K562 (cell line): ENCODE measurements at regions not wholly inside any gene's neighbourhood (a gene's known extent, or its start where the extent isn't known, plus 50 kb on each side); places are given as distances from the start of the nearest gene placed in this dataset.

Source experiments
- ATAC-seq: fragments of 200-7000 bp; cut with Tn5 transposase; 3 replicates; pipeline ENCODE4 v1.9.1; 2020; ENCODE audit warnings: moderate library complexity
- BruUV-seq: library from RNA; stranded (reverse); fragments of 400-500 nt; replicated peaks from 2 replicates; lab custom pipeline; 2021; lab: Mats Ljungman, UMichigan
- CTCF ChIA-PET: fragments of 300-600 bp; formaldehyde crosslinking; extraction: SDS; loops from one replicate; lab custom pipeline; 2021; ENCODE audit warnings: low intra/inter-chr PET ratio; lab: Yijun Ruan, JAX
- POLR2A ChIA-PET: fragments of 300-600, 350-650 bp; sonication (Branson Sonifier 250); formaldehyde crosslinking; extraction: SDS; loops from one replicate; lab custom pipeline; 2021; ENCODE audit warnings: antibody characterized with exemption, inconsistent platforms; lab: Yijun Ruan, JAX
- DNase-seq, 4 experiments: peaks; one replicate each; pipeline versions ENCODE4 v3.0.0 to v3.0.0-alpha.2; 2011 to 2018; ENCODE audit warnings: low spot score in 3 of 4, mixed read lengths in 3 of 4; ENCODE audit errors: extremely low read depth in 1 of 4
- FAIRE-seq: peaks from 2 replicates; lab custom pipeline; 2011; peaks lifted over from hg19 to GRCh38; lab: Jason Lieb, UNC
- H2AFZ ChIP-seq: 2 replicates; pipeline ENCODE4 v1.6.0; 2011; ENCODE audit warnings: low read depth, low read length, control low read depth, inconsistent platforms
- H3K27ac ChIP-seq: fragments of 200-600 bp; 3 replicates; pipeline ENCODE4 v1.8.0; 2011; ENCODE audit warnings: low read depth, mild to moderate bottlenecking, control low read depth, inconsistent platforms, low read length, moderate library complexity, mixed read lengths; ENCODE audit errors: extremely low read depth
- H3K27me3 ChIP-seq, 2 experiments: fragments of 300-600 bp in 1 of 2; 2 replicates in 1 of 2; 3 replicates in 1 of 2; pipeline versions ENCODE4 v1.6.0 to v1.8.0; 2011; ENCODE audit warnings: inconsistent platforms in 2 of 2, low read length in 2 of 2, mild to moderate bottlenecking in 1 of 2, mixed read lengths in 1 of 2, moderate library complexity in 1 of 2; ENCODE audit not compliant: control insufficient read depth in 2 of 2, insufficient read depth in 2 of 2
- H3K36me3 ChIP-seq: fragments of 300-600 bp; 3 replicates; pipeline ENCODE4 v1.8.0; 2011; ENCODE audit warnings: mild to moderate bottlenecking, low read length, inconsistent platforms; ENCODE audit not compliant: control insufficient read depth, insufficient read depth
- H3K4me1 ChIP-seq, 2 experiments: fragments of 200-600 bp in 1 of 2; replicated peaks in 1 of 2; 2 replicates in 1 of 2; 3 replicates in 1 of 2; pipeline versions ENCODE4 v1.5.1 to v1.8.0; 2011; ENCODE audit warnings: inconsistent platforms in 2 of 2, low read length in 2 of 2, mild to moderate bottlenecking in 1 of 2, mixed read lengths in 1 of 2, moderate library complexity in 1 of 2; ENCODE audit not compliant: control insufficient read depth in 2 of 2, insufficient read depth in 2 of 2
- H3K4me2 ChIP-seq: 2 replicates; pipeline ENCODE4 v1.6.1; 2011; ENCODE audit warnings: low read length, control low read depth, inconsistent platforms, mixed read lengths; ENCODE audit not compliant: insufficient read depth
- H3K4me3 ChIP-seq: fragments of 200-600 bp; sonication (generic), shearing (Covaris generic); 2 replicates; pipeline ENCODE4 v1.5.1; 2016; ENCODE audit warnings: control low read depth, inconsistent platforms
- H3K79me2 ChIP-seq: fragments of 200-600 bp; 3 replicates; pipeline ENCODE4 v1.8.0; 2011; ENCODE audit warnings: low read length, inconsistent platforms; ENCODE audit not compliant: control insufficient read depth, insufficient read depth
- H3K9ac ChIP-seq, 2 experiments: 2 replicates each; pipeline versions ENCODE4 v1.6.0 to v1.6.1; 2011; ENCODE audit warnings: low read depth in 2 of 2, low read length in 2 of 2, control low read depth in 1 of 2, inconsistent platforms in 1 of 2, mild to moderate bottlenecking in 1 of 2, mixed read lengths in 1 of 2; ENCODE audit not compliant: insufficient read depth in 1 of 2
- H3K9me1 ChIP-seq: one replicate; pipeline ENCODE4 v1.6.0; 2011; ENCODE audit warnings: inconsistent platforms, mild to moderate bottlenecking, low read length, moderate library complexity; ENCODE audit not compliant: control insufficient read depth, insufficient read depth
- H3K9me3 ChIP-seq: replicated peaks from 2 replicates; pipeline ENCODE4 v1.5.1; 2011; ENCODE audit warnings: low read depth, low read length, inconsistent platforms; ENCODE audit not compliant: control insufficient read depth, insufficient read depth
- H4K20me1 ChIP-seq: replicated peaks from 2 replicates; pipeline ENCODE4 v1.6.1; 2011; ENCODE audit warnings: low read length, inconsistent platforms, mixed read lengths; ENCODE audit not compliant: control insufficient read depth, insufficient read depth
- GABPB2 ChIP-seq: fragments of 250-450 bp; sonication (Bioruptor Pico); conservative IDR thresholded peaks from 2 replicates; pipeline ENCODE4 v1.5.1; 2021; ENCODE audit warnings: mild to moderate bottlenecking
- MTA1 ChIP-seq: fragments of 450-650 bp; IDR thresholded peaks from 2 replicates; pipeline ENCODE4 v1.6.1; 2017; ENCODE audit warnings: borderline replicate concordance
- ZNF140 ChIP-seq: fragments of 250-450 bp; sonication (Bioruptor Pico); IDR thresholded peaks from 2 replicates; pipeline ENCODE4 v1.8.0; 2021; ENCODE audit warnings: moderate library complexity, mild to moderate bottlenecking, inconsistent platforms
- ZNF431 ChIP-seq: sonication (generic); formaldehyde crosslinking; IDR thresholded peaks from 2 replicates; pipeline ENCODE4 v1.8.0; 2022; ENCODE audit warnings: mild to moderate bottlenecking, missing genetic modification reagents
- ZNF551 ChIP-seq: fragments of 250-450 bp; sonication (Bioruptor Pico); IDR thresholded peaks from 2 replicates; pipeline ENCODE4 v1.5.0; 2021; ENCODE audit warnings: mild to moderate bottlenecking, moderate library complexity
- WGBS: fragments of 100-300 bp; shearing (Covaris generic); methylation state at CpG from one replicate; pipeline ENCODE4 v1.1.6; 2016; ENCODE audit warnings: low coverage, mixed read lengths; ENCODE audit not compliant: insufficient coverage; ENCODE audit errors: missing lambda C conversion rate; 5-methylcytosine and 5-hydroxymethylcytosine counted together
- in situ Hi-C: fragments of 300-500 bp; cut with MboI; formaldehyde crosslinking; loops from 4 replicates; pipeline ENCODE4 v1.15.0; 2018; ENCODE audit warnings: inconsistent platforms, mixed read lengths
- intact Hi-C: fragments of 100-400 bp; cut with micrococcal nuclease; formaldehyde crosslinking; loops from 2 replicates; pipeline ENCODE4 v1.14.2; 2022
- TF ChIP-seq, protein P1 (sequence below), 3 experiments: fragments of 200-800 bp in 1 of 3; sonication (Bioruptor generic) in 1 of 3; sonication (generic) in 1 of 3; formaldehyde crosslinking in 1 of 3; IDR thresholded peaks; 2 replicates each; pipeline versions ENCODE4 v1.6.1 to v1.8.0; 2016 to 2022; ENCODE audit warnings: mild to moderate bottlenecking in 2 of 3, missing compliant biosample characterization in 2 of 3, missing genetic modification characterization in 2 of 3, missing genetic modification reagents in 1 of 3
- TF ChIP-seq, protein P2 (sequence below): fragments of 450-650 bp; IDR thresholded peaks from 2 replicates; pipeline ENCODE4 v1.6.1; 2016; ENCODE audit warnings: antibody characterized with exemption

DNA sequence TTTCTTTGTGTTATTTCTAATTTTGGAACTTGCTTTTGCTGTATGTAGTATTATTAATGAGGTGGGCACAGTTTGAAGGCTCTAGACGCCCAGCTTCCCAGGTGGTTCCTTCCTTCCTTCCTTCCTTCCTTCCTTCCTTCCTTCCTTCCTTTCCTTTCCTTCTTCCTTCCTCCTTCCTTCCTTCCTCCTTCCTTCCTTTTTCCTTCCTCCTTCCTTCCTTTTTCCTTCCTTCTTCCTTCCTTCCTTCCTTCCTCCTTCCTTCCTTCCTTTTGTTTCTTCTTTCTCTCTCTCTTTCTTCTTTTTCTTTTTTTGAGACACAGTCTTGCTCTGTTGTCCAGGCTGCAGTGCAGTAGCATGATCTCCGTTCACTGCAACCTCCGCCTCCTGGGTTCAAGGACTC is 906.7 kb downstream of the AACS start:
- FAIRE-seq, result no peak
- ATAC-seq, result no peak
- ChIA-PET CTCF (no interaction called here), POLR2A (no interaction called here)
- DNase-seq, result no peak
- no peak overlapping the region for H3K4me3 ChIP-seq
- H3K79me2 ChIP-seq, result no peaks in the 10 kb centered on the region
- H3K4me1 ChIP-seq, result no peaks in the 10 kb centered on the region
- H2AFZ ChIP-seq, result no peak overlapping the region
- H3K27me3 ChIP-seq, result no peaks in the 10 kb centered on the region
- H3K27ac ChIP-seq, result no peak overlapping the region
- BruUV-seq, result no TSS peak
- H3K9me3 ChIP-seq, result no peaks in the 10 kb centered on the region
- H3K36me3 ChIP-seq, result no peaks in the 10 kb centered on the region
- in situ Hi-C loops, result no loop called here
- TF ChIP-seq, protein P1, sequence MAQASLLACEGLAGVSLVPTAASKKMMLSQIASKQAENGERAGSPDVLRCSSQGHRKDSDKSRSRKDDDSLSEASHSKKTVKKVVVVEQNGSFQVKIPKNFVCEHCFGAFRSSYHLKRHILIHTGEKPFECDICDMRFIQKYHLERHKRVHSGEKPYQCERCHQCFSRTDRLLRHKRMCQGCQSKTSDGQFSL (CRISPR knock-in tag; IDR thresholded peaks at IDR 0.05), result no peak
- TF ChIP-seq, protein P1 (tag; IDR thresholded peaks at IDR 0.05), result no peak
- no peak for TF ChIP-seq MTA1
- TF ChIP-seq, protein P2, sequence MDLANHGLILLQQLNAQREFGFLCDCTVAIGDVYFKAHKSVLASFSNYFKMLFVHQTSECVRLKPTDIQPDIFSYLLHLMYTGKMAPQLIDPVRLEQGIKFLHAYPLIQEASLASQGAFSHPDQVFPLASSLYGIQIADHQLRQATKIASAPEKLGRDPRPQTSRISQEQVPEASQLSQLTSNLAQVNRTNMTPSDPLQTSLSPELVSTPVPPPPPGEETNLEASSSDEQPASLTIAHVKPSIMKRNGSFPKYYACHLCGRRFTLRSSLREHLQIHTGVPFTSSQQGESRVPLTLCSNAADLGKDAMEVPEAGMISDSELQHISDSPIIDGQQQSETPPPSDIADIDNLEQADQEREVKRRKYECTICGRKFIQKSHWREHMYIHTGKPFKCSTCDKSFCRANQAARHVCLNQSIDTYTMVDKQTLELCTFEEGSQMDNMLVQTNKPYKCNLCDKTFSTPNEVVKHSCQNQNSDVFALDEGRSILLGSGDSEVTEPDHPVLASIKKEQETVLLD, result no peak
- TF ChIP-seq ZNF140 (CRISPR knock-in tag), result no peak
- TF ChIP-seq ZNF431 (CRISPR knock-in tag), result no peak
- TF ChIP-seq GABPB2 (CRISPR knock-in tag), result no peak
- TF ChIP-seq ZNF551 (CRISPR knock-in tag), result no peak
- no peaks in the 10 kb centered on the region for H4K20me1 ChIP-seq
- intact Hi-C loops, result no loop called here
- H3K9me1 ChIP-seq, result no peaks in the 10 kb centered on the region
- H3K4me2 ChIP-seq, result no peak overlapping the region
- 0% methylated on average over 3 of the region's 3 CpGs for WGBS
- no peak overlapping the region for H3K9ac ChIP-seq
